ENCODE measurements at regions not wholly inside any gene's neighbourhood (a gene's known extent, or its start where the extent isn't known, plus 50 kb on each side); places are given as distances from the start of the nearest gene placed in this dataset.

DNA sequence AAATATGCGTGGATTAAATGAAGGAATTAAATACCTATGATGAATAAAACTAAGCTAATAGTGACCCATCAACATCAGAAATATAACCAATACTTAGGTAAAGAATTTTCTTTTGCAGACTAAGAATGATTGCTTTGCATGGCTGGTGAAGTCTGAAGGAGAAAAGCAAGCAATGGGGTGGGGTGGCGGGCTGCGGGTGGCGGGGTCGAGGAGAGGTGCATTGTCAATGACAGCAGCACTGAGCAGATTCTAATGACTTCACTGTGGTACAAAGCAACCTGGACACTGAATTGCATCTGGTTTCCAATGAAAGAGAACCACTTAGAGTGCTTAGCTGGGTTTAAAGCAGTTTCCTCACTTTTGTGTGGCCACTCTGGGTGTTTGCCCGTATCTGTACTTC, 171.5 kb upstream of the IL12A start:
- Histone ChIP-seq H3K9me3 (replicated peaks; ENCODE audit: insufficient read depth, low read length) (no peaks in the 10 kb centered on the region), H3K27ac (ENCODE audit: low read length) (no peak overlapping the region), H4K20me1 (ENCODE audit: insufficient read depth, low read length) (no peaks in the 10 kb centered on the region), H3K9ac (ENCODE audit: low read length) (no peak overlapping the region), H2AFZ (ENCODE audit: low read length) (no peak overlapping the region), H3F3A (ENCODE audit: insufficient read depth, low read length) (peaks cover 6% of the 10 kb centered on the region; the same call in 1 of the 2 replicates), H3K79me2 (ENCODE audit: low read length) (no peaks in the 10 kb centered on the region), H3K9me2 (replicated peaks; ENCODE audit: insufficient read depth, low read length) (no peaks in the 10 kb centered on the region), H3K4me1 (ENCODE audit: low read length) (peaks cover 11% of the 10 kb centered on the region), H3K27me3 (replicated peaks; ENCODE audit: insufficient read depth, low read length) (no peaks in the 10 kb centered on the region), H3K4me3 (ENCODE audit: low read length) (no peak overlapping the region), H3K4me2 (ENCODE audit: low read depth, low read length) (no peak overlapping the region), H3K36me3 (replicated peaks; ENCODE audit: insufficient read depth, low read length) (no peaks in the 10 kb centered on the region)
- TF ChIP-seq, protein P1, sequence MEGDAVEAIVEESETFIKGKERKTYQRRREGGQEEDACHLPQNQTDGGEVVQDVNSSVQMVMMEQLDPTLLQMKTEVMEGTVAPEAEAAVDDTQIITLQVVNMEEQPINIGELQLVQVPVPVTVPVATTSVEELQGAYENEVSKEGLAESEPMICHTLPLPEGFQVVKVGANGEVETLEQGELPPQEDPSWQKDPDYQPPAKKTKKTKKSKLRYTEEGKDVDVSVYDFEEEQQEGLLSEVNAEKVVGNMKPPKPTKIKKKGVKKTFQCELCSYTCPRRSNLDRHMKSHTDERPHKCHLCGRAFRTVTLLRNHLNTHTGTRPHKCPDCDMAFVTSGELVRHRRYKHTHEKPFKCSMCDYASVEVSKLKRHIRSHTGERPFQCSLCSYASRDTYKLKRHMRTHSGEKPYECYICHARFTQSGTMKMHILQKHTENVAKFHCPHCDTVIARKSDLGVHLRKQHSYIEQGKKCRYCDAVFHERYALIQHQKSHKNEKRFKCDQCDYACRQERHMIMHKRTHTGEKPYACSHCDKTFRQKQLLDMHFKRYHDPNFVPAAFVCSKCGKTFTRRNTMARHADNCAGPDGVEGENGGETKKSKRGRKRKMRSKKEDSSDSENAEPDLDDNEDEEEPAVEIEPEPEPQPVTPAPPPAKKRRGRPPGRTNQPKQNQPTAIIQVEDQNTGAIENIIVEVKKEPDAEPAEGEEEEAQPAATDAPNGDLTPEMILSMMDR (IDR thresholded peaks at IDR 0.05; ENCODE audit: low read length), result no peak
- TF ChIP-seq EZH2 (optimal IDR thresholded peaks at IDR 0.05; ENCODE audit: low read depth, low read length) (no peak), EZH2phosphoT487 (IDR thresholded peaks at IDR 0.05; ENCODE audit: low read length) (no peak)
- no peak for DNase-seq

DNA sequence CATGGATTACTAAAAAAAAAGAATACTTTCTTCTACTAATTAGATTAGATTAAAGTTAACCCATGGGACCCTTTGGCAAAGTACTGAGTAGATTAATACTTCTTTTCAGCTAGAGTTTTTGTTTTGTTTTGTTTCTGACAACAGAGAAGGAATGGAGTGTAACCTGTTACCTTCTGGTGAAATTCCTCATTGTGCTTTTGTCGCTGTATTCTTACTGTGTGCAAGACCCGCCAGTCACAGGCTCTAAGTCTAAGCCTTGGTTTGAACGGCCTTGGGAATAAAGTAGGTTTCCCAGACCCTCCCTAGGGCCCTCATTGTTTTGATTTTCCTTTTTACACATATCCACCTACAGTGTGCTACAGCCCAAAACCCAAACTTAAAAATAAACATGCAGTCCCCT, 171.1 kb upstream of the IL12A start:
- Histone ChIP-seq H3K4me2 (ENCODE audit: low read depth, low read length) (no peak overlapping the region), H3K9me3 (replicated peaks; ENCODE audit: insufficient read depth, low read length) (no peaks in the 10 kb centered on the region), H3K79me2 (ENCODE audit: low read length) (no peaks in the 10 kb centered on the region), H3K9me2 (replicated peaks; ENCODE audit: insufficient read depth, low read length) (no peaks in the 10 kb centered on the region), H3F3A (ENCODE audit: insufficient read depth, low read length) (peaks cover 6% of the 10 kb centered on the region; the same call in 1 of the 2 replicates), H4K20me1 (ENCODE audit: insufficient read depth, low read length) (no peaks in the 10 kb centered on the region), H3K9ac (ENCODE audit: low read length) (no peak overlapping the region), H2AFZ (ENCODE audit: low read length) (no peak overlapping the region), H3K27me3 (replicated peaks; ENCODE audit: insufficient read depth, low read length) (no peaks in the 10 kb centered on the region), H3K36me3 (replicated peaks; ENCODE audit: insufficient read depth, low read length) (no peaks in the 10 kb centered on the region), H3K4me1 (ENCODE audit: low read length) (peaks cover 11% of the 10 kb centered on the region), H3K4me3 (ENCODE audit: low read length) (no peak overlapping the region), H3K27ac (ENCODE audit: low read length) (no peak overlapping the region)
- no peak for DNase-seq
- TF ChIP-seq EZH2phosphoT487 (IDR thresholded peaks at IDR 0.05; ENCODE audit: low read length) (no peak), EZH2 (optimal IDR thresholded peaks at IDR 0.05; ENCODE audit: low read depth, low read length) (no peak)
- TF ChIP-seq, protein P1 (IDR thresholded peaks at IDR 0.05; ENCODE audit: low read length), result no peak

DNA sequence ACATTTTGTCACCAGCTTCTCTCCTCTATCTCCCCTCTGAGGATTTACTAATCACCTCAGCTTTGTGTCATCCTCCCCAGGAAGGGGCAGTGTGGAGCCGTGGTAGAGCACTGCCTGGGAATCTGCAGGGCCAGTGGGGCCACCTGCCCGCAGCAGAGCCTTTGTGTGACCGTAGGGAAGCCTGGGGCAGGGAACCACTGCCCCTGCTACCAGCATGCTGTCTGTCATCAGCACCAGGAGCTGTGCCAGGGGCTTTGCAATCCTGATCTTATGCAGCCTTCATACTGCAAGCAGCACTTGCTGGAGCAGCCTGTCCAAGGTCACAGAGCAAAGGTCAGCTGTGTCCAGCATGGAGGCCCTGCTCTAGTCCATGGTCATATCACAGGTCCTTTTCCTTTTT, 170.2 kb upstream of the IL12A start:
- Histone ChIP-seq H3K4me1 (ENCODE audit: low read length) (peaks cover 11% of the 10 kb centered on the region), H3K27me3 (replicated peaks; ENCODE audit: insufficient read depth, low read length) (no peaks in the 10 kb centered on the region), H3K9me2 (replicated peaks; ENCODE audit: insufficient read depth, low read length) (no peaks in the 10 kb centered on the region), H3K9ac (ENCODE audit: low read length) (no peak overlapping the region), H3K4me3 (ENCODE audit: low read length) (no peak overlapping the region), H3K9me3 (replicated peaks; ENCODE audit: insufficient read depth, low read length) (no peaks in the 10 kb centered on the region), H2AFZ (ENCODE audit: low read length) (no peak overlapping the region), H3K27ac (ENCODE audit: low read length) (no peak overlapping the region), H3K4me2 (ENCODE audit: low read depth, low read length) (no peak overlapping the region), H4K20me1 (ENCODE audit: insufficient read depth, low read length) (no peaks in the 10 kb centered on the region), H3K79me2 (ENCODE audit: low read length) (no peaks in the 10 kb centered on the region), H3F3A (ENCODE audit: insufficient read depth, low read length) (peaks cover 6% of the 10 kb centered on the region; the same call in 1 of the 2 replicates), H3K36me3 (replicated peaks; ENCODE audit: insufficient read depth, low read length) (no peaks in the 10 kb centered on the region)
- DNase-seq, result no peak
- TF ChIP-seq EZH2phosphoT487 (IDR thresholded peaks at IDR 0.05; ENCODE audit: low read length), result no peak
- TF ChIP-seq, protein P1 (IDR thresholded peaks at IDR 0.05; ENCODE audit: low read length), result no peak
- no peak for TF ChIP-seq EZH2 (optimal IDR thresholded peaks at IDR 0.05; ENCODE audit: low read depth, low read length)

Measured in MM.1S (cell line).